PFSK-1 (cell line): ENCODE measurements at regions not wholly inside any gene's neighbourhood (a gene's known extent, or its start where the extent isn't known, plus 50 kb on each side); places are given as distances from the start of the nearest gene placed in this dataset.

Source experiments
- FOXP2 ChIP-seq: optimal IDR thresholded peaks from 2 replicates; pipeline ENCODE3; 2011; ENCODE audit warnings: borderline replicate concordance, control low read depth, inconsistent platforms; ENCODE audit not compliant: insufficient read depth; ENCODE audit errors: extremely low read length, extremely low read depth
- POLR2AphosphoS5 ChIP-seq: IDR thresholded peaks from 2 replicates; pipeline ENCODE4 v1.6.1; 2012; ENCODE audit warnings: low read depth, mild to moderate bottlenecking, control low read depth, low read length, moderate library complexity
- SIN3A ChIP-seq: IDR thresholded peaks from 2 replicates; pipeline ENCODE4 v1.6.1; 2012; ENCODE audit warnings: mild to moderate bottlenecking, low read length, moderate library complexity, borderline replicate concordance; ENCODE audit not compliant: insufficient read depth
- TAF1 ChIP-seq: IDR thresholded peaks from 2 replicates; pipeline ENCODE4 v1.6.1; 2012; ENCODE audit warnings: low read length, control low read depth, borderline replicate concordance; ENCODE audit not compliant: insufficient read depth
- TF ChIP-seq, protein P1 (sequence below), 2 experiments: IDR thresholded peaks; 2 replicates each; pipeline versions ENCODE4 v1.6.1 to v1.8.0; 2011 to 2012; ENCODE audit warnings: low read depth in 2 of 2, low read length in 2 of 2, control low read depth in 1 of 2, inconsistent platforms in 1 of 2, mild to moderate bottlenecking in 1 of 2, moderate library complexity in 1 of 2; ENCODE audit not compliant: insufficient read depth in 1 of 2

- no peak for TF ChIP-seq SIN3A
- TF ChIP-seq POLR2AphosphoS5 = no peak
- TF ChIP-seq TAF1 = no peak
- TF ChIP-seq, protein P1, sequence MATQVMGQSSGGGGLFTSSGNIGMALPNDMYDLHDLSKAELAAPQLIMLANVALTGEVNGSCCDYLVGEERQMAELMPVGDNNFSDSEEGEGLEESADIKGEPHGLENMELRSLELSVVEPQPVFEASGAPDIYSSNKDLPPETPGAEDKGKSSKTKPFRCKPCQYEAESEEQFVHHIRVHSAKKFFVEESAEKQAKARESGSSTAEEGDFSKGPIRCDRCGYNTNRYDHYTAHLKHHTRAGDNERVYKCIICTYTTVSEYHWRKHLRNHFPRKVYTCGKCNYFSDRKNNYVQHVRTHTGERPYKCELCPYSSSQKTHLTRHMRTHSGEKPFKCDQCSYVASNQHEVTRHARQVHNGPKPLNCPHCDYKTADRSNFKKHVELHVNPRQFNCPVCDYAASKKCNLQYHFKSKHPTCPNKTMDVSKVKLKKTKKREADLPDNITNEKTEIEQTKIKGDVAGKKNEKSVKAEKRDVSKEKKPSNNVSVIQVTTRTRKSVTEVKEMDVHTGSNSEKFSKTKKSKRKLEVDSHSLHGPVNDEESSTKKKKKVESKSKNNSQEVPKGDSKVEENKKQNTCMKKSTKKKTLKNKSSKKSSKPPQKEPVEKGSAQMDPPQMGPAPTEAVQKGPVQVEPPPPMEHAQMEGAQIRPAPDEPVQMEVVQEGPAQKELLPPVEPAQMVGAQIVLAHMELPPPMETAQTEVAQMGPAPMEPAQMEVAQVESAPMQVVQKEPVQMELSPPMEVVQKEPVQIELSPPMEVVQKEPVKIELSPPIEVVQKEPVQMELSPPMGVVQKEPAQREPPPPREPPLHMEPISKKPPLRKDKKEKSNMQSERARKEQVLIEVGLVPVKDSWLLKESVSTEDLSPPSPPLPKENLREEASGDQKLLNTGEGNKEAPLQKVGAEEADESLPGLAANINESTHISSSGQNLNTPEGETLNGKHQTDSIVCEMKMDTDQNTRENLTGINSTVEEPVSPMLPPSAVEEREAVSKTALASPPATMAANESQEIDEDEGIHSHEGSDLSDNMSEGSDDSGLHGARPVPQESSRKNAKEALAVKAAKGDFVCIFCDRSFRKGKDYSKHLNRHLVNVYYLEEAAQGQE (IDR thresholded peaks at IDR 0.05; ENCODE audit: insufficient read depth in 1 of 2, low read depth in 2 of 2, low read length in 2 of 2) = no peak
- TF ChIP-seq FOXP2 = no peak
These were observed 250.9 kb downstream of the UTRN start for GRCh38 chr6:144536079-144536478.
